ENCODE measurements at regions not wholly inside any gene's neighbourhood (a gene's known extent, or its start where the extent isn't known, plus 50 kb on each side); places are given as distances from the start of the nearest gene placed in this dataset.

DNA sequence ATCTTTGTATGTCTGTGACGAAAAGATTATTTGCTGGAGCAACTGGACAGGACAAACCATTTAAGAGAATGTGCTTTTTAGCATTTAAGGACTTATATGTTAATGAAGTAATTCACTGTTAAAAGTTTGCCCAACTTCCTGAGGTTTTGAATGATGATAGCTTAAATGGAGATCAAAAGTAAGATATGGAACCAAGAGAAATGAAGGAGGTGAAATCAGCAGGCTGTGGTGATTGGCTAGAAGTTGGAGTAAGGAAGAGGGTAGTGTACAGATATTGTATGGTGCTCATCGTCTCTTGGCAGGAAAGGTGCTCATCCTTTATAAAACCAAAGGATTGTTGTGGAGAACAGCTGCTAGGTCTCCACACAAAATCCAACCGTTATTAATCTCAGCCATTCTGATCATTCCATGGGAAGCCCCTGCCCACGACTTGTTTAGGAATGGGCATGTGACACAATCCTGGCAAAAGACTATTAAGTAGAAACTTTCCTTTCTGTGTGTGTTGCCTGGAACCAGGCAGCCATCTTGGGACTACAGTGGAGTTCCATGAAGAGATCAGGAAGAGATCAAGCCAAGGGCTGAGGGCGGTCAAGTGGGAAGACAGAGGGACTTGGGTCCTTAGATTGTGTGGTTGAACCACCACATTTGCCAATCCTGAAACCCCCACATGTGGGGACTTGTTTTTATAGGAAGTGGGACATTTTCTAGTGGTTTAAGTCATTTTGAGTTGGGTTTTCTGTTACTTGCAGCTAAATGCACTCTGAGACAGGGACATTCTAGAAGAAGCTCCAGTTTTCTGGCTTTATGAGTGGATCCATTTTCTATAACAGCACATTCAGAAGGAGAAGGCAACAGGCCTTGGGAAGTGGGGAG lies 56.8 kb upstream of the CHST11 start:
- 91 to 93% methylated on average over 3 to 5 of the region's 5 CpGs for WGBS, 2 experiments (ENCODE audit: insufficient coverage in 1 of 2, insufficient read length in 1 of 2)
- Histone ChIP-seq H3K4me3 (ENCODE audit: low read length) (no peak overlapping the region), H3K4me1 (ENCODE audit: control insufficient read depth, insufficient read depth, low read length) (no peaks in the 10 kb centered on the region), H3K27me3 (ENCODE audit: control insufficient read depth, insufficient read depth, low read length, poor library complexity, severe bottlenecking) (no peaks in the 10 kb centered on the region), H3K27ac (ENCODE audit: low read depth, low read length) (no peak overlapping the region), H3K9ac (ENCODE audit: extremely low read depth, low read length, poor library complexity, severe bottlenecking) (no peak overlapping the region), H3K9me3 (ENCODE audit: control insufficient read depth, low read length) (peaks cover 22% of the 10 kb centered on the region), H3K36me3 (ENCODE audit: control insufficient read depth, insufficient read depth, low read length) (no peaks in the 10 kb centered on the region)
- Mint-ChIP-seq H3K4me1 (no peaks in the 10 kb centered on the region), H3K36me3 (ENCODE audit: low read depth) (peaks cover 9% of the 10 kb centered on the region), H3K9me3 (peaks cover 21% of the 10 kb centered on the region), H3K4me3 (no peak overlapping the region), H3K27ac (no peak overlapping the region), H3K27me3 (ENCODE audit: insufficient read depth) (no peaks in the 10 kb centered on the region)
- no peak for DNase-seq
- TF ChIP-seq, protein P1, sequence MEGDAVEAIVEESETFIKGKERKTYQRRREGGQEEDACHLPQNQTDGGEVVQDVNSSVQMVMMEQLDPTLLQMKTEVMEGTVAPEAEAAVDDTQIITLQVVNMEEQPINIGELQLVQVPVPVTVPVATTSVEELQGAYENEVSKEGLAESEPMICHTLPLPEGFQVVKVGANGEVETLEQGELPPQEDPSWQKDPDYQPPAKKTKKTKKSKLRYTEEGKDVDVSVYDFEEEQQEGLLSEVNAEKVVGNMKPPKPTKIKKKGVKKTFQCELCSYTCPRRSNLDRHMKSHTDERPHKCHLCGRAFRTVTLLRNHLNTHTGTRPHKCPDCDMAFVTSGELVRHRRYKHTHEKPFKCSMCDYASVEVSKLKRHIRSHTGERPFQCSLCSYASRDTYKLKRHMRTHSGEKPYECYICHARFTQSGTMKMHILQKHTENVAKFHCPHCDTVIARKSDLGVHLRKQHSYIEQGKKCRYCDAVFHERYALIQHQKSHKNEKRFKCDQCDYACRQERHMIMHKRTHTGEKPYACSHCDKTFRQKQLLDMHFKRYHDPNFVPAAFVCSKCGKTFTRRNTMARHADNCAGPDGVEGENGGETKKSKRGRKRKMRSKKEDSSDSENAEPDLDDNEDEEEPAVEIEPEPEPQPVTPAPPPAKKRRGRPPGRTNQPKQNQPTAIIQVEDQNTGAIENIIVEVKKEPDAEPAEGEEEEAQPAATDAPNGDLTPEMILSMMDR (conservative IDR thresholded peaks at IDR 0.05): no peak

DNA sequence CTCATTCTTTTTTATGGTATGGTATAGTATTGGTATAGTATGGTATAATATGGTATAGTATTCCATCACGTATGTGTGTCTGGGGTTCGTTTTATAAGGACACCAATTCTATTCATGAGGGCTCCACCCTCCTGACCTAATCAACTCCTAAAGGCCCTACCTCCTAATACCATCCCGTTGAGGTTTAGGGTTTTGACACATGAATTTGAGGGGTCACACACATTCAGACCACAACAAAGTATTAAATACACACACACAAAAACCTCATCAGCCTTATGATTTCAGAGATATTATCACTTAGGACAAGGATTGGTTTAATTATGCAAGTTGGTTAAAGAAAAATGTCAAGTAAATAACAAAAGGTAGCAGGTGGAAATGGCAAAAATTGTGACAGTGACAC lies 54.1 kb upstream of the CHST11 start:
- H3K27ac Mint-ChIP-seq: no peak overlapping the region
- 97% methylated on average over 3 of the region's 3 CpGs; no CpG with 5 or more reads in 1 of the 2 experiments for WGBS, 2 experiments (ENCODE audit: insufficient coverage in 1 of 2, insufficient read length in 1 of 2)

DNA sequence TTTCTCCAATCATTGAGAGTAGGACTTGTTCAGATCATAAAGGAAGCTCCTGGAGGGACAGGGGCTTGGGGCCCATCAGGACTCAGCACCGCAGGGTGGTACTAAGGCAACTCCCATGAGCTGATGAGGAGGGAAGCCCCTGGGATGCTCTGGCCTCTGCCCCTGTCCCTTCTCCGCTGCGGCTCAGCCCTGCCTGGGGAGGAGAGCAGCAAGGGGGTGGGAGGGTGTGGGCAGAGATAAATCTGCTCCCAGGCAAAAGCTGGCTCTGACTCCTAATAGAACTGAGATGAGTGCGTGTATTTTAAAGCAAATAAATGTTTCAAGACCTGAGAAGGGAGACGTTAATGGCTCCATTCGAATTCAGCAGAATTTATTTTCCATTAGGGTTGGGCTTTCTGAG lies 52.0 kb upstream of the CHST11 start:
- H3K4me3 Mint-ChIP-seq: no peak overlapping the region
- Histone ChIP-seq H3K36me3 (ENCODE audit: control insufficient read depth, insufficient read depth, low read length) (no peaks in the 10 kb centered on the region), H3K9me3 (ENCODE audit: control insufficient read depth, low read length) (peaks cover 35% of the 10 kb centered on the region), H3K4me3 (ENCODE audit: low read length) (no peak overlapping the region), H3K4me1 (ENCODE audit: control insufficient read depth, insufficient read depth, low read length) (no peaks in the 10 kb centered on the region), H3K9ac (ENCODE audit: extremely low read depth, low read length, poor library complexity, severe bottlenecking) (no peak overlapping the region), H3K27me3 (ENCODE audit: control insufficient read depth, insufficient read depth, low read length, poor library complexity, severe bottlenecking) (no peaks in the 10 kb centered on the region), H3K27ac (ENCODE audit: low read depth, low read length) (no peak overlapping the region)
- H3K27ac Mint-ChIP-seq: no peak overlapping the region
- 90 to 95% methylated on average over 5 to 6 of the region's 6 CpGs for WGBS, 2 experiments (ENCODE audit: insufficient coverage in 1 of 2, insufficient read length in 1 of 2)
- H3K27me3 Mint-ChIP-seq (ENCODE audit: insufficient read depth): peaks cover 3% of the 10 kb centered on the region
- TF ChIP-seq, protein P1 (conservative IDR thresholded peaks at IDR 0.05): no peak
- H3K36me3 Mint-ChIP-seq (ENCODE audit: low read depth): peaks cover 2% of the 10 kb centered on the region
- no peak for DNase-seq
- peaks cover 11% of the 10 kb centered on the region for H3K4me1 Mint-ChIP-seq
- peaks cover 35% of the 10 kb centered on the region for H3K9me3 Mint-ChIP-seq

More for the DNA sequence above, 54.1 kb upstream of the CHST11 start:
- Histone ChIP-seq H3K27ac (ENCODE audit: low read depth, low read length) (no peak overlapping the region), H3K4me1 (ENCODE audit: control insufficient read depth, insufficient read depth, low read length) (no peaks in the 10 kb centered on the region), H3K27me3 (ENCODE audit: control insufficient read depth, insufficient read depth, low read length, poor library complexity, severe bottlenecking) (no peaks in the 10 kb centered on the region), H3K9ac (ENCODE audit: extremely low read depth, low read length, poor library complexity, severe bottlenecking) (no peak overlapping the region), H3K9me3 (ENCODE audit: control insufficient read depth, low read length) (peaks cover 29% of the 10 kb centered on the region), H3K4me3 (ENCODE audit: low read length) (no peak overlapping the region), H3K36me3 (ENCODE audit: control insufficient read depth, insufficient read depth, low read length) (no peaks in the 10 kb centered on the region)
- peaks cover 2% of the 10 kb centered on the region for H3K36me3 Mint-ChIP-seq (ENCODE audit: low read depth)
- DNase-seq: no peak
- no peak overlapping the region for H3K4me3 Mint-ChIP-seq
- peaks cover 3% of the 10 kb centered on the region for H3K27me3 Mint-ChIP-seq (ENCODE audit: insufficient read depth)
- H3K9me3 Mint-ChIP-seq: peaks cover 37% of the 10 kb centered on the region
- TF ChIP-seq, protein P1 (conservative IDR thresholded peaks at IDR 0.05): no peak
- no peaks in the 10 kb centered on the region for H3K4me1 Mint-ChIP-seq

All from endodermal cell (in vitro differentiated cells).